HEK293 (cell line): ENCODE measurements at regions not wholly inside any gene's neighbourhood (a gene's known extent, or its start where the extent isn't known, plus 50 kb on each side); places are given as distances from the start of the nearest gene placed in this dataset.

Source experiments
- CTCF ChIA-PET: fragments of 350-600 bp; formaldehyde crosslinking; extraction: SDS; loops from one replicate; lab custom pipeline; 2021; ENCODE audit warnings: antibody characterized with exemption; lab: Yijun Ruan, JAX
- POLR2A ChIA-PET: fragments of 300-600 bp; formaldehyde crosslinking; extraction: SDS; loops from one replicate; lab custom pipeline; 2020; ENCODE audit warnings: antibody characterized with exemption, inconsistent platforms; lab: Yijun Ruan, JAX
- H3K27ac ChIP-seq: fragments of 200-500 bp; sonication (Bioruptor generic); 2 replicates; pipeline ENCODE4 v1.5.1; 2014; ENCODE audit warnings: low read depth, low read length, control low read depth, inconsistent platforms; ENCODE audit errors: extremely low read depth
- H3K36me3 ChIP-seq, 2 experiments: fragments of 200-500 bp in 1 of 2; sonication (Bioruptor generic) in 1 of 2; 1 replicate in 1 of 2; 2 replicates in 1 of 2; pipeline ENCODE4 v1.5.1; 2014 to 2017; ENCODE audit warnings: inconsistent platforms in 2 of 2, low read length in 2 of 2; ENCODE audit not compliant: control insufficient read depth in 2 of 2, insufficient read depth in 1 of 2
- H3K4me1 ChIP-seq: fragments of 200-500 bp; sonication (Bioruptor generic); 2 replicates; pipeline ENCODE4 v1.5.1; 2014; ENCODE audit warnings: mild to moderate bottlenecking, low read length, inconsistent platforms; ENCODE audit not compliant: control insufficient read depth, insufficient read depth
- H3K4me3 ChIP-seq: 2 replicates; pipeline ENCODE4 v1.5.1; 2011; ENCODE audit warnings: low read depth, mild to moderate bottlenecking, control low read depth, low read length, moderate library complexity
- H3K9me3 ChIP-seq: fragments of 200-500 bp; sonication (Bioruptor generic); 2 replicates; pipeline ENCODE4 v1.5.1; 2014; ENCODE audit warnings: low read depth, low read length, inconsistent platforms; ENCODE audit not compliant: control insufficient read depth, insufficient read depth
- EGR2 ChIP-seq: fragments of 450-650 bp; formaldehyde crosslinking; IDR thresholded peaks from 2 replicates; pipeline ENCODE4 v1.5.1; 2016; ENCODE audit warnings: low read depth, missing biosample characterization, missing genetic modification characterization
- FEZF1 ChIP-seq: fragments of 450-650 bp; formaldehyde crosslinking; IDR thresholded peaks from 2 replicates; pipeline ENCODE4 v1.5.1; 2016; ENCODE audit warnings: missing biosample characterization, missing genetic modification characterization
- KLF10 ChIP-seq: fragments of 450-650 bp; IDR thresholded peaks from 2 replicates; pipeline ENCODE4 v1.5.1; 2018; ENCODE audit warnings: missing biosample characterization, mild to moderate bottlenecking, missing genetic modification characterization
- KLF17 ChIP-seq: fragments of 450-650 bp; formaldehyde crosslinking; IDR thresholded peaks from 2 replicates; pipeline ENCODE4 v1.5.1; 2016; ENCODE audit warnings: missing biosample characterization, missing genetic modification characterization
- RBAK ChIP-seq: fragments of 450-650 bp; formaldehyde crosslinking; IDR thresholded peaks from 2 replicates; pipeline ENCODE4 v1.5.1; 2016; ENCODE audit warnings: missing biosample characterization, missing genetic modification characterization
- SP2 ChIP-seq: fragments of 450-650 bp; formaldehyde crosslinking; IDR thresholded peaks from 2 replicates; pipeline ENCODE4 v1.5.1; 2016; ENCODE audit warnings: missing biosample characterization, missing genetic modification characterization
- SP7 ChIP-seq: fragments of 450-650 bp; formaldehyde crosslinking; IDR thresholded peaks from 2 replicates; pipeline ENCODE4 v1.5.1; 2016; ENCODE audit warnings: missing biosample characterization, missing genetic modification characterization
- WT1 ChIP-seq: fragments of 450-650 bp; formaldehyde crosslinking; IDR thresholded peaks from 2 replicates; pipeline ENCODE4 v1.5.1; 2016; ENCODE audit warnings: missing biosample characterization, missing genetic modification characterization
- ZNF10 ChIP-seq: fragments of 450-650 bp; formaldehyde crosslinking; IDR thresholded peaks from 2 replicates; pipeline ENCODE4 v1.5.1; 2017; ENCODE audit warnings: missing biosample characterization, missing genetic modification characterization
- ZNF404 ChIP-seq: fragments of 450-650 bp; formaldehyde crosslinking; IDR thresholded peaks from 2 replicates; pipeline ENCODE4 v1.5.1; 2017; ENCODE audit warnings: missing biosample characterization, missing genetic modification characterization
- ZNF416 ChIP-seq: fragments of 450-650 bp; formaldehyde crosslinking; IDR thresholded peaks from 2 replicates; pipeline ENCODE4 v1.5.1; 2016; ENCODE audit warnings: missing biosample characterization, missing genetic modification characterization
- ZNF530 ChIP-seq: fragments of 450-650 bp; formaldehyde crosslinking; IDR thresholded peaks from 2 replicates; pipeline ENCODE4 v1.5.1; 2016; ENCODE audit warnings: low read depth, missing biosample characterization, missing genetic modification characterization
- ZNF561 ChIP-seq: fragments of 450-650 bp; IDR thresholded peaks from 2 replicates; pipeline ENCODE4 v1.5.1; 2018; ENCODE audit warnings: missing biosample characterization, missing genetic modification characterization, borderline replicate concordance
- ZNF623 ChIP-seq: fragments of 450-650 bp; formaldehyde crosslinking; IDR thresholded peaks from 2 replicates; pipeline ENCODE4 v1.5.1; 2016; ENCODE audit warnings: missing biosample characterization, missing genetic modification characterization
- ZNF792 ChIP-seq: fragments of 450-650 bp; formaldehyde crosslinking; IDR thresholded peaks from 2 replicates; pipeline ENCODE4 v1.5.1; 2016; ENCODE audit warnings: missing biosample characterization, missing genetic modification characterization
- ZSCAN23 ChIP-seq: fragments of 450-650 bp; formaldehyde crosslinking; IDR thresholded peaks from 2 replicates; pipeline ENCODE4 v1.5.1; 2016; ENCODE audit warnings: missing biosample characterization, missing genetic modification characterization
- ZSCAN30 ChIP-seq: fragments of 450-650 bp; IDR thresholded peaks from 2 replicates; pipeline ENCODE4 v1.5.1; 2018; ENCODE audit warnings: missing biosample characterization, mild to moderate bottlenecking, missing genetic modification characterization, moderate library complexity
- ZSCAN4 ChIP-seq: fragments of 450-650 bp; formaldehyde crosslinking; IDR thresholded peaks from 2 replicates; pipeline ENCODE4 v1.5.1; 2017; ENCODE audit warnings: missing biosample characterization, missing genetic modification characterization
- TF ChIP-seq, protein P1 (sequence below): fragments of 450-650 bp; formaldehyde crosslinking; IDR thresholded peaks from 2 replicates; pipeline ENCODE4 v1.5.1; 2016; ENCODE audit warnings: missing biosample characterization, missing genetic modification characterization, borderline replicate concordance
- TF ChIP-seq, protein P2 (sequence below): fragments of 450-650 bp; formaldehyde crosslinking; IDR thresholded peaks from 2 replicates; pipeline ENCODE4 v1.5.1; 2017; ENCODE audit warnings: missing biosample characterization, missing genetic modification characterization

- Histone ChIP-seq H3K4me3 (no peak overlapping the region), H3K9me3 (no peaks in the 10 kb centered on the region), H3K27ac (no peak overlapping the region)
- ChIA-PET CTCF (no interaction called here), POLR2A (no interaction called here)
- TF ChIP-seq, protein P1, sequence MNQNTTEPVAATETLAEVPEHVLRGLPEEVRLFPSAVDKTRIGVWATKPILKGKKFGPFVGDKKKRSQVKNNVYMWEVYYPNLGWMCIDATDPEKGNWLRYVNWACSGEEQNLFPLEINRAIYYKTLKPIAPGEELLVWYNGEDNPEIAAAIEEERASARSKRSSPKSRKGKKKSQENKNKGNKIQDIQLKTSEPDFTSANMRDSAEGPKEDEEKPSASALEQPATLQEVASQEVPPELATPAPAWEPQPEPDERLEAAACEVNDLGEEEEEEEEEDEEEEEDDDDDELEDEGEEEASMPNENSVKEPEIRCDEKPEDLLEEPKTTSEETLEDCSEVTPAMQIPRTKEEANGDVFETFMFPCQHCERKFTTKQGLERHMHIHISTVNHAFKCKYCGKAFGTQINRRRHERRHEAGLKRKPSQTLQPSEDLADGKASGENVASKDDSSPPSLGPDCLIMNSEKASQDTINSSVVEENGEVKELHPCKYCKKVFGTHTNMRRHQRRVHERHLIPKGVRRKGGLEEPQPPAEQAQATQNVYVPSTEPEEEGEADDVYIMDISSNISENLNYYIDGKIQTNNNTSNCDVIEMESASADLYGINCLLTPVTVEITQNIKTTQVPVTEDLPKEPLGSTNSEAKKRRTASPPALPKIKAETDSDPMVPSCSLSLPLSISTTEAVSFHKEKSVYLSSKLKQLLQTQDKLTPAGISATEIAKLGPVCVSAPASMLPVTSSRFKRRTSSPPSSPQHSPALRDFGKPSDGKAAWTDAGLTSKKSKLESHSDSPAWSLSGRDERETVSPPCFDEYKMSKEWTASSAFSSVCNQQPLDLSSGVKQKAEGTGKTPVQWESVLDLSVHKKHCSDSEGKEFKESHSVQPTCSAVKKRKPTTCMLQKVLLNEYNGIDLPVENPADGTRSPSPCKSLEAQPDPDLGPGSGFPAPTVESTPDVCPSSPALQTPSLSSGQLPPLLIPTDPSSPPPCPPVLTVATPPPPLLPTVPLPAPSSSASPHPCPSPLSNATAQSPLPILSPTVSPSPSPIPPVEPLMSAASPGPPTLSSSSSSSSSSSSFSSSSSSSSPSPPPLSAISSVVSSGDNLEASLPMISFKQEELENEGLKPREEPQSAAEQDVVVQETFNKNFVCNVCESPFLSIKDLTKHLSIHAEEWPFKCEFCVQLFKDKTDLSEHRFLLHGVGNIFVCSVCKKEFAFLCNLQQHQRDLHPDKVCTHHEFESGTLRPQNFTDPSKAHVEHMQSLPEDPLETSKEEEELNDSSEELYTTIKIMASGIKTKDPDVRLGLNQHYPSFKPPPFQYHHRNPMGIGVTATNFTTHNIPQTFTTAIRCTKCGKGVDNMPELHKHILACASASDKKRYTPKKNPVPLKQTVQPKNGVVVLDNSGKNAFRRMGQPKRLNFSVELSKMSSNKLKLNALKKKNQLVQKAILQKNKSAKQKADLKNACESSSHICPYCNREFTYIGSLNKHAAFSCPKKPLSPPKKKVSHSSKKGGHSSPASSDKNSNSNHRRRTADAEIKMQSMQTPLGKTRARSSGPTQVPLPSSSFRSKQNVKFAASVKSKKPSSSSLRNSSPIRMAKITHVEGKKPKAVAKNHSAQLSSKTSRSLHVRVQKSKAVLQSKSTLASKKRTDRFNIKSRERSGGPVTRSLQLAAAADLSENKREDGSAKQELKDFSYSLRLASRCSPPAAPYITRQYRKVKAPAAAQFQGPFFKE (tag by site-specific recombination), result no peak
- TF ChIP-seq ZSCAN23 (tag by site-specific recombination) (no peak), ZNF792 (tag by site-specific recombination) (no peak), KLF17 (tag by site-specific recombination) (no peak), RBAK (no peak), SP7 (tag by site-specific recombination) (no peak), EGR2 (tag by site-specific recombination) (no peak), ZSCAN30 (tag by site-specific recombination) (no peak), SP2 (tag by site-specific recombination) (no peak), ZNF561 (no peak), FEZF1 (tag by site-specific recombination) (no peak), KLF10 (no peak), ZNF530 (tag by site-specific recombination) (no peak), WT1 (tag by site-specific recombination) (no peak), ZNF416 (tag by site-specific recombination) (no peak), ZNF404 (tag by site-specific recombination) (no peak), ZNF10 (no peak), ZNF623 (tag by site-specific recombination) (no peak), ZSCAN4 (tag by site-specific recombination) (no peak)
- TF ChIP-seq, protein P2, sequence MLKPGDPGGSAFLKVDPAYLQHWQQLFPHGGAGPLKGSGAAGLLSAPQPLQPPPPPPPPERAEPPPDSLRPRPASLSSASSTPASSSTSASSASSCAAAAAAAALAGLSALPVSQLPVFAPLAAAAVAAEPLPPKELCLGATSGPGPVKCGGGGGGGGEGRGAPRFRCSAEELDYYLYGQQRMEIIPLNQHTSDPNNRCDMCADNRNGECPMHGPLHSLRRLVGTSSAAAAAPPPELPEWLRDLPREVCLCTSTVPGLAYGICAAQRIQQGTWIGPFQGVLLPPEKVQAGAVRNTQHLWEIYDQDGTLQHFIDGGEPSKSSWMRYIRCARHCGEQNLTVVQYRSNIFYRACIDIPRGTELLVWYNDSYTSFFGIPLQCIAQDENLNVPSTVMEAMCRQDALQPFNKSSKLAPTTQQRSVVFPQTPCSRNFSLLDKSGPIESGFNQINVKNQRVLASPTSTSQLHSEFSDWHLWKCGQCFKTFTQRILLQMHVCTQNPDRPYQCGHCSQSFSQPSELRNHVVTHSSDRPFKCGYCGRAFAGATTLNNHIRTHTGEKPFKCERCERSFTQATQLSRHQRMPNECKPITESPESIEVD (tag by site-specific recombination), result no peak
- TF ChIP-seq, all 188 proteins: peak for 0
- H3K4me1 ChIP-seq, result no peaks in the 10 kb centered on the region
- H3K36me3 ChIP-seq, result no peaks in the 10 kb centered on the region
Observed at GRCh38 chr5:115016646-115017045, 153.1 kb downstream of the TRIM36 start.
